ENCODE measurements at regions not wholly inside any gene's neighbourhood (a gene's known extent, or its start where the extent isn't known, plus 50 kb on each side); places are given as distances from the start of the nearest gene placed in this dataset.

- H3K36me3 ChIP-seq (ENCODE audit: low read depth): no peaks in the 10 kb centered on the region
- no peak for ATAC-seq (ENCODE audit: low read depth)
Measured at GRCh38 chr4:177974461-177974860, 532.2 kb upstream of the AGA start.

DNA sequence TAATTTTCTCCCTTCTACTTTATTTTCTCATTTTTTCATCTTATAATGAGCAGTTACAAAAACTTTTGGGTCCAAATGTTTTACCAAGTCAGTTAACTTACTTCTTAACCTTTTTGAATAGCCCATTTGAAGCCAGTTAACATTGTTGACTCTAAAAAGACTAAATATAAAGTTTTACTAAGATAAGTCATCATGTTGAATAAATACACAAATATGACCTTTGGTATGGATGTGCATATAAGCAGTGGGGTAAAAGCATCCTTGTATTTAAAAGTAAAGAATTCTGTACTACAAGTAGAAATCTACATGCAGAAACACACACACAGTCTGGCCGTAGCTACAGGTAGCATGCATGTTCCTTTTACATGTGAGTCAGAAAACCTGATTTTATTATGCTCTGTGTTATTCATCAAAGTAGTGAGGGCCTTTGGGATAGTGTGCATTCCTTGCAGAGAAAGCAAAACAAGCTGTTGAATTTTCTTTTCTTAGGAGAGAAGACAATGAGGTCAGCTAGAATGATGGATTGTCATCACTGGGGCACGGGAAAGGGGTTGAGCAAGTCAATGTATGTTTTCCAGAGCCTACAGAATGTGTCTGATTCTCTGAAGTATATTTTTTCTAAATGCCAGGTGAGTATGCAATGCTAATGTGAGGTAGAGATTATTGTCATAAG, 533.2 kb upstream of the AGA start:
- Histone ChIP-seq H3K27ac (ENCODE audit: poor library complexity, severe bottlenecking) (no peak overlapping the region), H3K9me3 (ENCODE audit: severe bottlenecking) (no peaks in the 10 kb centered on the region), H3K4me3 (ENCODE audit: severe bottlenecking) (no peak overlapping the region), H3K4me1 (ENCODE audit: insufficient read depth, poor library complexity, severe bottlenecking) (no peaks in the 10 kb centered on the region), H3K36me3 (ENCODE audit: low read depth) (no peaks in the 10 kb centered on the region), H3K27me3 (ENCODE audit: insufficient read depth, poor library complexity, severe bottlenecking) (no peaks in the 10 kb centered on the region)
- TF ChIP-seq, protein P1, sequence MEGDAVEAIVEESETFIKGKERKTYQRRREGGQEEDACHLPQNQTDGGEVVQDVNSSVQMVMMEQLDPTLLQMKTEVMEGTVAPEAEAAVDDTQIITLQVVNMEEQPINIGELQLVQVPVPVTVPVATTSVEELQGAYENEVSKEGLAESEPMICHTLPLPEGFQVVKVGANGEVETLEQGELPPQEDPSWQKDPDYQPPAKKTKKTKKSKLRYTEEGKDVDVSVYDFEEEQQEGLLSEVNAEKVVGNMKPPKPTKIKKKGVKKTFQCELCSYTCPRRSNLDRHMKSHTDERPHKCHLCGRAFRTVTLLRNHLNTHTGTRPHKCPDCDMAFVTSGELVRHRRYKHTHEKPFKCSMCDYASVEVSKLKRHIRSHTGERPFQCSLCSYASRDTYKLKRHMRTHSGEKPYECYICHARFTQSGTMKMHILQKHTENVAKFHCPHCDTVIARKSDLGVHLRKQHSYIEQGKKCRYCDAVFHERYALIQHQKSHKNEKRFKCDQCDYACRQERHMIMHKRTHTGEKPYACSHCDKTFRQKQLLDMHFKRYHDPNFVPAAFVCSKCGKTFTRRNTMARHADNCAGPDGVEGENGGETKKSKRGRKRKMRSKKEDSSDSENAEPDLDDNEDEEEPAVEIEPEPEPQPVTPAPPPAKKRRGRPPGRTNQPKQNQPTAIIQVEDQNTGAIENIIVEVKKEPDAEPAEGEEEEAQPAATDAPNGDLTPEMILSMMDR (IDR thresholded peaks at IDR 0.05; ENCODE audit: poor library complexity, severe bottlenecking): no peak
- DNase-seq (ENCODE audit: low spot score): no peak
- ATAC-seq (ENCODE audit: low read depth): no peak

More at GRCh38 chr4:177974461-177974860, 532.2 kb upstream of the AGA start:
- TF ChIP-seq, protein P1 (IDR thresholded peaks at IDR 0.05; ENCODE audit: poor library complexity, severe bottlenecking): no peak
- Histone ChIP-seq H3K27me3 (ENCODE audit: insufficient read depth, poor library complexity, severe bottlenecking) (no peaks in the 10 kb centered on the region), H3K4me1 (ENCODE audit: insufficient read depth, poor library complexity, severe bottlenecking) (no peaks in the 10 kb centered on the region), H3K4me3 (ENCODE audit: severe bottlenecking) (no peak overlapping the region), H3K27ac (ENCODE audit: poor library complexity, severe bottlenecking) (no peak overlapping the region), H3K9me3 (ENCODE audit: severe bottlenecking) (no peaks in the 10 kb centered on the region)
- DNase-seq (ENCODE audit: low spot score): no peak

GRCh38 chr4:177986236-177986635, 544.0 kb upstream of the AGA start:
- Histone ChIP-seq H3K4me3 (ENCODE audit: severe bottlenecking) (no peak overlapping the region), H3K36me3 (ENCODE audit: low read depth) (no peaks in the 10 kb centered on the region), H3K27ac (ENCODE audit: poor library complexity, severe bottlenecking) (no peak overlapping the region), H3K27me3 (ENCODE audit: insufficient read depth, poor library complexity, severe bottlenecking) (no peaks in the 10 kb centered on the region), H3K9me3 (ENCODE audit: severe bottlenecking) (no peaks in the 10 kb centered on the region), H3K4me1 (ENCODE audit: insufficient read depth, poor library complexity, severe bottlenecking) (no peaks in the 10 kb centered on the region)
- DNase-seq (ENCODE audit: low spot score) (no peak), ATAC-seq (ENCODE audit: low read depth) (no peak)
- TF ChIP-seq, protein P1 (IDR thresholded peaks at IDR 0.05; ENCODE audit: poor library complexity, severe bottlenecking): no peak

DNA sequence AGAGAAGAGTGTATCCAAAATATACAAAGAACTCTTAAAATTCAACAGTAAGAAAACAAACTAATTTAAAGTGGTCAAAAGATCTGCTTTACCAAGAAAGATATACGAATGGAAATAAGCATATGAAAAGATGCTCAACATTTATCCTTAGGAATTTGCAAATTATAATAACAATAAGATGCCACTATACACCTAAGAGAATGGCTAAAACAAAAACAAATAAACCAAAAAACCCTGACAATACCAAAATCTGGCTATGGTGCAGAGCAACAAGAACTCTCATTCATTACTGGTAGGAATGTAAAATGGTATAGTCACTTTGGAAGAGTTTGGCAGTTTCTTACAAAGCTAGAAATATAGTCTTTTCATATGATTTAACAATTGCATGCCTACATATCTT, 545.7 kb upstream of the AGA start:
- Histone ChIP-seq H3K36me3 (ENCODE audit: low read depth) (no peaks in the 10 kb centered on the region), H3K4me3 (ENCODE audit: severe bottlenecking) (no peak overlapping the region), H3K4me1 (ENCODE audit: insufficient read depth, poor library complexity, severe bottlenecking) (no peaks in the 10 kb centered on the region), H3K27ac (ENCODE audit: poor library complexity, severe bottlenecking) (no peak overlapping the region), H3K9me3 (ENCODE audit: severe bottlenecking) (no peaks in the 10 kb centered on the region), H3K27me3 (ENCODE audit: insufficient read depth, poor library complexity, severe bottlenecking) (no peaks in the 10 kb centered on the region)
- TF ChIP-seq, protein P1 (IDR thresholded peaks at IDR 0.05; ENCODE audit: poor library complexity, severe bottlenecking): no peak
- ATAC-seq (ENCODE audit: low read depth): no peak
- no peak for DNase-seq (ENCODE audit: low spot score)

DNA sequence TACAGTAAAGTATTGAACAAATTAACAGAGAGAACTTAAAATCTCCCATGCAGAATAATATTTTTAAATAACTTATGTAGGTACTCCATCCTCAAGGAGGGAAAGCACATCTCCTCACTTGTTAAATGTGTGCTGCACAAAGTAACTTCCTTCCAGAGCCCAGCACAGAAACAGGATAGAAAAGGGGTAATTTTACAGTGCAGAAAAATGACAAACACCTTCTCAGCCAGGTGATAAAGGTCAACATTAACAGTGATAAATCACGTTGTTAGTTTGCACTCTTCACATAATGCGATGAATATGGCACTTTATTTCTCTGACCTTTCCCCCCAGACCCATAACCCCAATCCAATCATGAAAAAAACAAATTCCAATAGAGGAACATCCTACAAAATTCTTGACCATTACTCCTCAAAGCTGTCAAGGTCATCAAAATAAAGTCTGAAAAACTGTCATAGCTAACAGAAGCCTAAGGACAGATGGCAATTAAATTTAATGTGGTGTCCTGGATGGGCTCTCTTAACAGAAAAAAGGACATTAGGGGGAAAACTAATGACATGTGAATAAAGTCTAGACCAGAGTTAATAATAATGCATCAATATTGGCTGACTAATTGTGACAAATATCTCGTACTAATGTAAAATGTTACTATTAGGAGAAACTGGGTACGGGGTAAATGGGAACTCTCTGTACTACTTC, 547.4 kb upstream of the AGA start:
- H3K36me3 ChIP-seq (ENCODE audit: low read depth): no peaks in the 10 kb centered on the region
- TF ChIP-seq, protein P1 (IDR thresholded peaks at IDR 0.05; ENCODE audit: poor library complexity, severe bottlenecking): no peak
- H3K27me3 ChIP-seq (ENCODE audit: insufficient read depth, poor library complexity, severe bottlenecking): no peaks in the 10 kb centered on the region
- no peak overlapping the region for H3K4me3 ChIP-seq (ENCODE audit: severe bottlenecking)
- DNase-seq (ENCODE audit: low spot score): no peak
- ATAC-seq (ENCODE audit: low read depth): no peak
- H3K27ac ChIP-seq (ENCODE audit: poor library complexity, severe bottlenecking): no peak overlapping the region
- no peaks in the 10 kb centered on the region for H3K4me1 ChIP-seq (ENCODE audit: insufficient read depth, poor library complexity, severe bottlenecking)
- no peaks in the 10 kb centered on the region for H3K9me3 ChIP-seq (ENCODE audit: severe bottlenecking)

All from RWPE2 (cell line).